ENCODE measurements at regions not wholly inside any gene's neighbourhood (a gene's known extent, or its start where the extent isn't known, plus 50 kb on each side); places are given as distances from the start of the nearest gene placed in this dataset.

GRCh38 chr9:86589273-86589672, 235.1 kb upstream of the TUT7 start:
- no peak overlapping the region for H3K4me3 ChIP-seq
- H3K36me3 ChIP-seq: no peaks in the 10 kb centered on the region
- no peaks in the 10 kb centered on the region for H3K27me3 ChIP-seq (replicated peaks; ENCODE audit: insufficient read depth)
- H3K4me1 ChIP-seq (ENCODE audit: control insufficient read depth in 1 of 2, low read depth in 2 of 2): peaks cover 3 to 5% of the 10 kb centered on the region in 2 donors
- ATAC-seq (ENCODE audit: insufficient number of reproducible peaks, low FRiP score, low read depth) (no peak), DNase-seq (ENCODE audit: low spot score) (no peak)
- no peak for TF ChIP-seq CTCF (IDR thresholded peaks at IDR 0.05)
- H3K27ac ChIP-seq: no peak overlapping the region
- H3K9me3 ChIP-seq: no peaks in the 10 kb centered on the region

GRCh38 chr9:86586144-86586494, 231.9 kb upstream of the TUT7 start:
- no peaks in the 10 kb centered on the region for H3K36me3 ChIP-seq
- no peaks in the 10 kb centered on the region for H3K27me3 ChIP-seq (replicated peaks; ENCODE audit: insufficient read depth)
- peak overlapping the region; percentile 56 for H3K4me3 ChIP-seq
- H3K9me3 ChIP-seq: no peaks in the 10 kb centered on the region
- H3K4me1 ChIP-seq (ENCODE audit: control insufficient read depth in 1 of 2, low read depth in 2 of 2): peaks cover 3 to 5% of the 10 kb centered on the region in 2 donors
- ATAC-seq (ENCODE audit: insufficient number of reproducible peaks, low FRiP score, low read depth): no peak
- no peak for DNase-seq (ENCODE audit: low spot score)
- TF ChIP-seq CTCF (IDR thresholded peaks at IDR 0.05): no peak
- H3K27ac ChIP-seq: no peak overlapping the region

- Histone ChIP-seq H3K4me1 (ENCODE audit: control insufficient read depth in 1 of 2, low read depth in 2 of 2) (peaks cover 3 to 5% of the 10 kb centered on the region in 2 donors), H3K4me3 (peak overlapping the region; percentile 56), H3K36me3 (no peaks in the 10 kb centered on the region), H3K27me3 (replicated peaks; ENCODE audit: insufficient read depth) (no peaks in the 10 kb centered on the region), H3K9me3 (no peaks in the 10 kb centered on the region), H3K27ac (no peak overlapping the region)
- TF ChIP-seq CTCF (IDR thresholded peaks at IDR 0.05): no peak
- ATAC-seq (ENCODE audit: insufficient number of reproducible peaks, low FRiP score, low read depth) (no peak), DNase-seq (ENCODE audit: low spot score) (no peak)
Measured at GRCh38 chr9:86585422-86586143, 231.4 kb upstream of the TUT7 start.

GRCh38 chr9:86580688-86581087, 226.5 kb upstream of the TUT7 start:
- ATAC-seq (ENCODE audit: insufficient number of reproducible peaks, low FRiP score, low read depth) (no peak), DNase-seq (ENCODE audit: low spot score) (no peak)
- no peak overlapping the region for H3K4me3 ChIP-seq

GRCh38 chr9:86578722-86579121, 224.5 kb upstream of the TUT7 start:
- no peaks in the 10 kb centered on the region for H3K27me3 ChIP-seq (replicated peaks; ENCODE audit: insufficient read depth)
- no peaks in the 10 kb centered on the region for H3K4me1 ChIP-seq (ENCODE audit: control insufficient read depth in 1 of 2, low read depth in 2 of 2)
- no peaks in the 10 kb centered on the region for H3K36me3 ChIP-seq
- H3K9me3 ChIP-seq: no peaks in the 10 kb centered on the region
- DNase-seq (ENCODE audit: low spot score) (no peak), ATAC-seq (ENCODE audit: insufficient number of reproducible peaks, low FRiP score, low read depth) (no peak)
- no peak overlapping the region for H3K4me3 ChIP-seq
- H3K27ac ChIP-seq: no peak overlapping the region
- no peak for TF ChIP-seq CTCF (IDR thresholded peaks at IDR 0.05)

More at GRCh38 chr9:86580688-86581087, 226.5 kb upstream of the TUT7 start:
- Histone ChIP-seq H3K27ac (no peak overlapping the region), H3K4me1 (ENCODE audit: control insufficient read depth in 1 of 2, low read depth in 2 of 2) (peaks cover 3 to 5% of the 10 kb centered on the region in 2 donors), H3K9me3 (no peaks in the 10 kb centered on the region), H3K36me3 (no peaks in the 10 kb centered on the region), H3K27me3 (replicated peaks; ENCODE audit: insufficient read depth) (no peaks in the 10 kb centered on the region)
- no peak for TF ChIP-seq CTCF (IDR thresholded peaks at IDR 0.05)

All from thoracic aorta (tissue), 2 donors.